Renal cortex interstitium (tissue), 11 donors: ENCODE measurements at regions not wholly inside any gene's neighbourhood (a gene's known extent, or its start where the extent isn't known, plus 50 kb on each side); places are given as distances from the start of the nearest gene placed in this dataset.
"Not testable (repeated sequence)": the region's sequence is repeated elsewhere in the genome, so short reads cannot be mapped to it uniquely, and the experiment has no call there.

Experiments
- DNase-seq, 11 donors: peaks; one replicate each; pipeline ENCODE4 v3.0.0-alpha.2; 2013; ENCODE audit warnings: low read depth in 9 of 11, low spot score in 4 of 11; ENCODE audit errors: extremely low read depth in 1 of 11

GRCh38 chr22:16730894-16731293, 94.3 kb downstream of the XKR3 start:
- not testable (repeated sequence) for DNase-seq

DNA sequence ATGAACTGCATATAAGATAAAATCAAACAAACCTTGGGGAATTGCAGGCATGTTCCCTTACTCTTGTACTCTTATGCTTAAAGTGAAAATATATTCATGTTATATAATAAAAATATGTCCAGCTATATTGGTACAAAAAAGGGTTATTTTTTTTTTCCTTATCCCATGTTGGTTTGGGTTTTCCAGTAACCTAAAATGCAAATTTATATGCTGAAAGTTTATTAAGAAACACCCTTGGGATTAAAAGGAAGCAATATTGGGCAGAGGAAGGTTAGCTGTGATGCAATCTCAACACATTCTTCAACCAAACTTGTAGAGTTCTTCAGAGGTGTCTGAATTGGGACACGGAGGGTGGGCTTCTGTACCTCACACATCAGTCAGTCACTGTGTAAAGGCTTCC, 97.7 kb downstream of the XKR3 start:
- DNase-seq: not testable (repeated sequence)

- not testable (repeated sequence) for DNase-seq
Measured at GRCh38 chr22:16723241-16723640, 102.0 kb downstream of the XKR3 start.

DNA sequence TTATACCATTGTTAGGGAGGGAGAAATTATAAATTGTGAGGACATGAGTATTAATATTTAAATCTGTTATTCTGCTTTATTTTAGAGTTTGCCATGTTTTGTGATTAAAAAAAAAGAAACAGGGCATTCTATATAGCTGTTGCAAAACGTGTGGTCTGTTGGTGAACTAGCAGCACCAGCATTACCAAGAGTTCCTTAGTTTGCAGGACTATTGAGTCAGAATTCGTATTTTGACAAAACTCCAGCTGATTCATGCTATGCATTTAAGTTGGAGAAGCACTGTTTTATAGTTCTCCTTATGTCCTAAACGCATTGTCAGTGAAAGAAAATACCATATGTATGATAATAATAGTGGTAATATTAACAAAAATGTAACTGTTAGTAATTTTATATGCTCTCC, 102.6 kb downstream of the XKR3 start:
- DNase-seq: not testable (repeated sequence)

DNA sequence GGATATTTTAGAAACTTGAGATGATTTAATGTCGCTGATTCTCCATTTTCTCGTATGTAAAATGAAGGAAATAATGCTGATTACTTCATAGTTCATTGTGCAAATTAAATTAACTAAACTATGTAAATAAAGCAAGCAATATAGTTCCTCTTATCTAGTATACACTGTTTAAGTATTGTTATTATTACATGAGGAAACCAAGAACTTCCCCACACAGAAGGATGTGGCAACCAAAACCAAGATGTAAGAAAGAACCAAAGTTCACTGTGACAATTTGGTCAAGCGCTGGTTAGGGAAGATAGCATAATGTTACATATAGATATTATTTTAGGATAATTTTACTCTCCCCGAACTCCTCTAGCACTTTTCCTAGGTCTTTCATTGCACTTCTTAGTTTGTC, 103.2 kb downstream of the XKR3 start:
- DNase-seq: no peak

DNA sequence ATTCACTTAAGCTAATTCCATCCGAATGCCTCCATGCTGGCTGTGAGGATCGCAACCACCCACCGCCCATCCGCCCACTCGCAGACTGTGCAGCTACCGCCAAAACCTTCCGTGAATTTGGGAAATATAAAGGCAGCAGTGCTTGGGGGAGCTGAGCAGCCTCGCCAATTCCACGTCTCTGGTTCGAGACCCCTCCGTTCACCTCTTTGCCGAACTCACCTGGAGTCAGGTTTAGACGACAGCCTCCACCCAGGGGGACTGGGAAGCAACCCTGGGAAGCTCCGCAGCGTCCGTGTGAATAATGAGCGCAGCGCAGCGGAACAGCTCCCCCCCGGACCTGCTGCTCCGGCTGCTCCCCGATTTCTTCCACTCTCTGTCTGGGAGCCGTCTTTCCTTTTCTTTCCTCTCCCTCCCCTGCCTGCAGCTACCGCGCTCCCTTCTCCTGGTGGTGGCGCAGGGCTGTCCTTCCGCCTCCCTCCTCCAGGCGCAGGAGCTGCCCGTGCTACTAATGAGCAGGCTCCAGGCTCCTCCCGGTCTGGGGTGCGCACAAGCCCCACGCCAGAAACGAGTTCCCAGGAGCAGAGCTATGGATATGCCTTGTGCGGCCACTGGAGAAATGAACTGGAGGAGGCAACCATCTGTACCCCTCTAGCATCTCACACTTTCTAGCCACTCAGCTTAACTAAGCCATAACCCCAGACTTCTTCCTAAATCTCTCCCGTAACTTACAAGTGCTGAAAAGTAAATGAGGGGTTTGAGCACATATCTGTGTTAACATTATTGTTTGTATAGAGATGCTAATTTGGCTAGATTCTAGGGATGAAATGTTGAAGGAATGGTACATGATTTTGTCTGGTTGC, 107.3 kb downstream of the XKR3 start:
- DNase-seq: peak in 5 of 11 donors; percentile 4 to 15 (median 9)

GRCh38 chr22:16714568-16714967, 110.6 kb downstream of the XKR3 start:
- DNase-seq: not testable (repeated sequence)

DNA sequence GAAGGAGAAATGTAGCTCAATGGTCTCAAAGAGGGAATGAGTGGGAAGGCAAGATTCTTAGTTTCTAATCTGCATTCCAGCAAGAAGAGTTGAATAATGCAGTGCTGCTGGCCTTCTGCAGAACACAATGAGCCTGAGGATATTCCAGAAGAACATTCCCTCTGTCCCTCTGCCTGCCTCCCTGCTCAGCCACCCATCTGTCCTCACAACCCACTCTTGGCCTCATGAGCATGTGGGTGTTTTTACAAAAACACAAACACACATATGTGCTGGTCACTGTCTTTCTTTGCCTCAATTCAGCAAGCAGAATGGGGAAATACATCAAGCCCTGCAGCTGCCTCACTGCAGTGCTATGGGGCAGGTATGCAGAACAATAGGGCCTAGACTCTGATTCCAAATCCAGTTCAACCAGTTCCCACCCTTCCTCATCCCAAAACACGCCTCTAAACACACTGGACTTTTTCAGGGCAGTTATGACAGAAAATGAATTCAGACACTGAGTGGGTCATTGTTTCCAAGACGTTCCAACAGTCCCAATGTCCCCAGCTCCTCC, 109.8 kb upstream of the CCT8L2 start:
- DNase-seq: not testable (repeated sequence)

DNA sequence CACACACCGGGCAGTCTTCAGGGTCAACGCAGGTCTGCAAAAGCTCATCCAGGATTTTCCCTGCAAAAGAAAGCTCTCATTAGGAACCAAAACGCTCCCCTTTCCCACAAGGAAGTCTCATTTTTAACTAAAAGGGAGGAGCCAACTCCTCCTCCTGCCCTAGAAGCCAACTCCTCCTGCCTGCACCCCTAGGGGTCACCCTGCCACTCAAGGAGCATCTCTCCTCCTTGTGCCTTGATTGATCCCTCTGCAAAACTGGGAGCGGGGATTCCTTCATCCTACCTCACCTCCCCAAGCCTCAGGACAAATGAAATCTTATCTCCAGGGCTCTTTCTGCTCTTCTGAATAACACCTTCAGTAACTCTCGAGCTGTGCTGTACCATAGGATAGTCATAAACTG, 107.8 kb upstream of the CCT8L2 start:
- DNase-seq: not testable (repeated sequence)

DNA sequence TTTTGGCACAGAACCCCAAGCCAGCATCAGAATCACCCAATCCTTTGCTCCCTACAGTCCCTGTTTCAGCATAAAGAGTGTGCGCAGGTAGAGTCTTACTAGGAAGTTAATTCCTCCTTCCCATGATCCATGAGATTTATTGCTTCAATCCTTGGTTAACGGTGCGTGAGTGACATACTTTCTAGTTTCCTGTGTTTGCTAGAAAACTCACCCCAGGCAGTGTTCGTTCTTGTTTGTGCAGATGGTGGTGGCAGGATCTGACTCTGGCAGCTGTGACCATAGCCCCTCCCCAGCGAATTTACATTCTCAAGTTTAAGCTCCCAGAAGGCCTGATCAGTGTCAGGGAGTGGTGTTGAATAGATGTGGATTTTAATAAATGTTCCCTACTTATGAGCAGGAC, 106.7 kb upstream of the CCT8L2 start:
- peak in 8 of 11 donors; percentile 17 to 59 (median 37) for DNase-seq

DNA sequence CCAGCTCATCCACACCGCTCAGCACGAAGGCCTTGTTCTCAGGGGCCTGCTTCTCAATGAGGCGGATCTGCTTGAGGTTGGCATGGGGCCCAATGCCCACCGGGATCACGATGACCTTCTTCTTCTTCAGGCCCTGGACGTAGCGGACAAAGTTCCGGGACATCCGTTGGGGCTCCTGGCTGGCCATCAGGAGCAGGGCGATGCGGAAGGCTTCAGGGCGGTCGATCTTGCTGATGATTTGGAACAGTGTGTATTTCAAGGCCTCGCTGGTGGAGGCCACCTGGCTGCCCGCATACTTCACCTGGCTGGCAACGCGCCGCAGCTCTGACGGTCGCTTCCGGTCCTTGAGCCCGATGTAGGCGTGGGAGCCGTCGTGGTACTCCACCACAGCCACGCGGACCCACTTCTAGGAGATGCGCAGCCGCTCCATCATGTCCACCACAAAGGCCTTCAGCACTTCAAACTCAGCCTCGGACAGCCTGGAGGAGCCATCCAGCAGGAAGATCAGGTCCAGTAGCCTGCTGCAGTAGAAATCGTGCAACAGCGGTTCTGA, 105.0 kb upstream of the CCT8L2 start:
- not testable (repeated sequence) for DNase-seq

DNA sequence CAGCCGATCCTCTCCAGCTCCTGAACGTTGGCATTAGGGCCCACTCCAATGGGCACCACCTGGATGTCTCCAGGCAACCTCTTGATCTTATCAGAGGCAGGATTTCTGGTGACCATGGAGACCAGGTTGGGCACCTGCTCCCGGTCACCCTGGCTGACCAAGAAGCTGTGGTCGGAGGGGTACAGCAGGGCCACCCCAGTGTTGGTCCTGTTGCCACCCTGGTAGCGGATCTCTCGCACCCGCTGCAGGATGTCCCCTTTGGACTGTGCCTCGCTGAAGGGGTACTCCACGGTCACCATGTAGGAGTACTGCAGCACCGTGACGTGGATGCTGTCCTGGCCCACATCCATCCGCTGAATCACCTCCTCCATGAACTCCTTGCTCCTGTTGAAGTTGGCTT, 104.3 kb upstream of the CCT8L2 start:
- DNase-seq: not testable (repeated sequence)

DNA sequence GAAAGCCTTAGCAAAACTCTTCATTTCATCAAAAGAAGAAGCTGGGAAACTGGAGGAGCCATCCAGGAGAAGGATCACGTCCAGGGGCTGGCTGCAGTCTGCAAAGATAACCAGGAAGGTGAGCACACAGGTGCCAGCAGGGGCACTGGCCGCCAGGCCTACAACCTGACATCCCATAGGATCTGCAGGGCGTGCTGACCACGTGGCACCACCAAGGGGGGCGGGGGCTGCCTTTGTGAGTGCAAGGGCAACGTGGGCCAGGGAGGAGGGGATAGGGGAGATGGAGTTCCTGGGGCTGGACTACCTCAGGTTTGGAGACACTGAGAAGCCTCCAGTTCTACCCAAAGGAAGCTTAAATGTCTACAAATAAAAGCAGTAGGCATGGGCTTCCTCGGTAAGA, 102.7 kb upstream of the CCT8L2 start:
- no peak for DNase-seq

DNA sequence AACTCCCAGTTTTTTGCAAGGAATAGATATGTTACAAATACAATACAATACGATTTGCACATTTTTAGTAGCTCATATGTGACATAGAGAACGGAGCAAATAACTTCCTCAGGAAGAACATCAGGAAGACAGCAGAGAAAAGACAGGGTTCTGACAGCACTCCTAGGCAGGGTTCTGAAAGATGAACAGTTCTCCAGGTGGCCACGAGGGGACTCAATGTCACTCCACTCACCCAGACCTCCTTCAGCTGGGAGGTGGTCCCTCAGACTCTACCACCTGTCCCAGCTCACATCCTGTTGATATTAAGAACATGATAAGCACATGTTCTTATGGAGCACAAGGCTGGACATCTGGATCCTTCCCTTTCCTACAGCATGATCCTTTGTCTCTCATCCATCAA, 101.1 kb upstream of the CCT8L2 start:
- not testable (repeated sequence) for DNase-seq

- DNase-seq: not testable (repeated sequence)
Measured at GRCh38 chr22:16689358-16689757, 96.7 kb upstream of the CCT8L2 start.

GRCh38 chr22:16681290-16681689, 88.7 kb upstream of the CCT8L2 start:
- not testable (repeated sequence) for DNase-seq

DNA sequence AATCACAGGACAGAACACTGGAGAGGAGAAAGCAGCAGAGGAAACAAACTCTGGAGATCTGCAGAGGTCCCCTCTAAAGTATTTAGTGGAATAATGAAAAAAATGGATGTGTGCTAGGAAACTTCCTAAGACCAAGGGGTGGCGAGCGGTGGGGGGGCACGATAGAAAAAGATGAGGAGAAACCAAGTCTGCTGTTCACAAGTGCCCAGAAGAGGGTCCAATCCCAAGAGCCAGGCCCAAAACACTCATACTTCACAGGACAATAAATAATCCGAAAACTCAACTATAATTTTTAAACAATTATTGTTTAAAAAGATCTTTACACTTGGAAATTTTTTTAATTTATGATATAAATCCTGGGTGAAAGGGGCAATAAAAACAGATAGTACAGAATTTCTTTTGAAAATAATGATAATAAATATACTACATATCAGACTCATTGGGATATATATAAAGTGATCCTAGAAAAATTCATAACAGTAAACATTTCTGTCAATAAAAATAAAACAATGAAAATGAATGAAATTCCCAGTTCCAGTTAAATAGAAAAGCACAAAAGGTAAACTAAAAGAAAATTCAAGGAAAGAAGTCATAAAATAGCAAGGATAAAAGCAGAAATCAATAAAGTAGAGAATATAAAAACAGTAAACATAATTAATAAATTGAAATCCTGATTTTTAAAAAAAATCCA, 87.7 kb upstream of the CCT8L2 start:
- not testable (repeated sequence) for DNase-seq

DNA sequence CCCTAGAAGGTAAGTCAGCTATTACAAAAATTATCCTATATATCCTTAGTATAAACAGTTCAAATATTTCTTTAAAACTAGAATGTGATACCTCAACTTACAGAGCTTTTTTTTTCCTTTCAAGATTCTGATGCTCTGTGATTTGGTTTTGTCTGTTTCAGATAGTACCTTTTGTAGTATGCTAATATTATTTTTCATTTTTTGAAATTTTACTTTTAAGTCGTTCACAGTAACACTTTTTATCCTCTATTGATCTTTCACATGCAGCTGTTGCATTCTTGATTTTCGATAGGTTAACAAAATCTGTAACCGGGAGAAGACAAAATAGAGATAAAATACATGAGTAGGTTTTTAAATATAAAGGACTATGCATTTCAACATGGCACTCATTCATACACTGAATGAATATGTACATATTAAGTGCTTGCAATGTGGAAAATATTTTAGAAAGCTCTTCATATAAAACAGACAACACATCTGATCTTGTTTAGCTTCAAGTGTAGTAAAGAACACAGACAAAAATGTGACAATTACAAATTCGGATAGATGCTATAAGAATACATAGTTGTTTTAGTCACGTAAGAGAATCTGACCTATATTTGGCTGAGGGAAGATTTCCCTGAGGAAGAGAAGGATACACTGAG, 86.7 kb upstream of the CCT8L2 start:
- DNase-seq: not testable (repeated sequence)

GRCh38 chr22:16673433-16673832, 80.8 kb upstream of the CCT8L2 start:
- not testable (repeated sequence) for DNase-seq
